Right renal cortex interstitium (tissue), 3 donors: ENCODE measurements at regions not wholly inside any gene's neighbourhood (a gene's known extent, or its start where the extent isn't known, plus 50 kb on each side); places are given as distances from the start of the nearest gene placed in this dataset.

ENCODE experiments used
- DNase-seq, 3 donors: peaks; one replicate each; pipeline ENCODE4 v3.0.0-alpha.2; 2013; ENCODE audit warnings: low read depth in 3 of 3, low spot score in 2 of 3

DNA sequence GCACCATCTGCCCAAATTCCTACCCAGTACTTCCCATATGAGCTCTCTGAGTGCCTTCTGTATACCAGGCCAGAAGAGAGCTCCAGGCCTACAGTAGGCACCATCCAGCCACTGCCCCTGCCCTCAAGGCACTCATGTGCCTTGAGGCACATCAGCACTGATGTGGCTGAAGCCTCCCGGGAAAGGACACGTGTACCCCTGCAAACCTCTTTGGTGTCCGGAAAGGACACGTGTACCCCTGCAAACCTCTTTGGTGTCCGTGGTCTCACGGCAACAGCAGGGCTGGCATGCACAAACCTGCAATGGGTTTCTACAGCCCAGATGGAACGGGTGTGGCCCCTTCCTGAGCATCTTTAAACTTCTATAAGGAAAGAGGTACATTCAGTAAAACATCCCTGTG, 209.4 kb upstream of the IGF1R start:
- no peak for DNase-seq

DNA sequence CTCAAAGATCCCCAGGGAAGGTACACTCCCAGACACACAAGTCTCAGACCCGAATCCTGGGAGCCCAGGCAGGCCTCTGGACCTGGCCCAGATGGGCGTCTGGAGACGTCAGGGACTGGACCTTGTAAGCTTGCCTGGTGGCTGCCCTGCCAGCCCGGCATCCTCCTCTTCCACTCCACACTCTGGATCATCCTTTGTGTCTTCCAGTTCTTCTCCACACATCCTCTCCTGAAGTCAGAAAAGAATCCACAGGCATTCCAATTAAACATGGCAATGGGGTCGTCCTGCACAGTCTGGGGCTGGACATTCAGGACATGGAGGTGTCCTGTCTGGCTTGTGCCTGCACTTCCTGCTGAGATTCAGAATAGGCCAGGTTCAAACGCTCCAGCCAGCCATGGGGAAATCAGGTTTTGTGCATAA, 208.8 kb upstream of the IGF1R start:
- no peak for DNase-seq

DNA sequence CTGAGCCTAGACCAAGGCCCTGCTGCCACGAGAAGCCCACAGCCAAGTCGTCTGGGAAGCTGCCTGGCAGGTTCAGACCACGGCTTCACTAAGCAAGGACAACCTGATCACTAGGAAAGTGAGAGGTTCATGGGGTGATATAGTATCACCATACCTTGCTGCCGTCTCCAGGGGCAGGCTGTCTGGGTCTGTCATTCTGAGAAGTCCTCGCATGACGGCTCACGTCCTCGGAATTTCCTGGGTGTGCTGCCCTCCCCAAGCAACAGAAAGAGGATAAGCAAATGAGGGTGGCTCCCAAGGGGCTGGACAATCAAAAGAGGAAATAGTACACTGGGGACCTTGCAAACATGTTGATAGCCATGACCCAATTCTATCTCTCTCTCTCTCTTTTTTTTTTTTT, 207.4 kb upstream of the IGF1R start:
- no peak for DNase-seq

DNA sequence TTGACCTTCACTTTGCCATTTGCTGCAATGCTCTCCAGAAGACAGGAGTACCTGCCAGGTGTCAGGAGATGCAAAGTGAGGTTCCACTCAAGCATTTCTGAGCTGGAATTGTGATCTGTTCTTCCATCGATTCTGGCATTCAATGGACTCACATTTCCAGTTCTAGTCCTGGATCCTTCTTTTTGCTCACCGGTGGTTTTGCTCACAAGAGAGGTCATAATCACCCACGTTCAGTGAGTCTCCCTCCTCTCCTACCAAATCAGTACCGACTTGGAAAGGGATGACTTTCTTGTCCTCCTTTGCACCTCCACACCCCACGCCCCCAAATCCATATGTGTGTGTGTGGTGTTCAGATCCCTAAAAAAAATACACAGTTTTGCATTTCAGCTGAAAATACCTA, 206.7 kb upstream of the IGF1R start:
- no peak for DNase-seq

DNA sequence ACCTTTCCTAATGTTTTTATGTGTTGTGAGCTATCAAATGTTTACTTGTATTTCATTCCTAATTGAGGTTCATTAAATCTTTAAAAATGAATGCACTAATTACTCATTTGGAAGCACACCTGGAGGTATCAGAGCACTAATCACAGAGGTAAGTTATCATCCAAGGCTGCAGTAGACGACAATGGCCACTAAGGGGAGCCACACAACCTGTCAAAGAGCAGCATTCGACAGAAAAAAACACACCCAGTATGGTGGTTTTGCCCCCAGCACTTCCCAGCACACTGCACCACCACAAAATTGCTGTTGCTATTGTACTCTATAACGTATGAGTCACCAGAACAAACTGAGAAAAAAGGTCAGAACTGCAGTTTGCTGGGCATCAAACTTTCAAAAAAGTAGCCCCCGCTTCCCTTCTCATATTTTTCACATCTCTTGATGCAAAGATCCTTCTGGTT, 205.9 kb upstream of the IGF1R start:
- DNase-seq = no peak

DNA sequence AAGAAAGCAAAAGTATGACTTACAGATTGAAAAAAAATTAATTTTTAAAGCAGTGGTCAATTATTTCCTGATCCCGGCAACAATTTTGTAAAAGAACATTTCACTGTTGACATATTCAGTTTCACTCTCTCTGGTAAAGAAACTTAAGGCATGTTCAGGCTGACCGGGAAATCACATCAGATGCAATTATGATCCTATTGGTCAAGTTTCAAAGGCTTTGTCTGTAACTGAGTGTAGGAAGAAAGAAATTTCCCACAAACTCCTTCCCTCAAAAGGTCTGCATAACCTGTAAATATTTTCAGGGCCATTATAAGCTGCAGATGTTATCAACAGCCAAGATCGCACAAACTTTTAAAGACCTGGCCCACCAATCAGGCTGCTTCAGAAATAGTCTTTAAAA, 205.4 kb upstream of the IGF1R start:
- no peak for DNase-seq

DNA sequence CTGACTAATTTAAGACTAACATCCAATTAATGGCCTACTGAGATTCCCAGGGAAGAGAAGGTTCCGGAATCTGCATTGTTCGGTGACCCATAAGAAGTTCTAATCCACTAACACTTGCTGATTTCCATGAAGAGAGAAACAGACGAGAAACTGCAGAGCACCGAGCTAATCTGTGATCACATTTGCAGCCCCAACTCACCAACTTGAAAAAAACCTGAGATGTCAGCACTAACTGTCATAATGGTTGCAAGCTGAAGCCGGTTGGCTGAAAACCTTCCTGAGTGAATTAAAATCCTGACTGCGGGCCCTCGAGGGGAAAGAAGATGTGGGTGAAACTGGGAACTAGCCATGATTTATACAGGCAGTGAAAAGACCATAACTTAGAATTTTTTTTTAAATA, 204.8 kb upstream of the IGF1R start:
- DNase-seq = no peak

DNA sequence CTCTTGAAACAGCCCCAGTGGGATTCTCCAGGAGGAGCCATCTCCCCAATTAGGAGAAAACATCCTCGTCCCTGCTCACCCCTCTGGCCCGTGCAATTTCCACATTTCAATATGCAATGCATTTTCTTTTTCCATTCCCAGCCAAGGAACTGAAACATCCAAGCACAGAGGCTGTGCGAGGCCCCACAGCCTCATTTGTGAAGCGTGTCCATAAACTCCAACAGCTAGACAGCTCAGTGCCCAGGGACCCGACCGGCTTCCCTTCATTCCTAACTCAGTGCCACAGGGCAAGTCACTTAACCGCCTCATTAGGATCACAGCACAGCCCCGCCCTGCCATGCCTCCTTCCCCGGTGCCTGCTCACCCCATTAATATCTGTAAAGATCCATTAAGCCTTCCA, 204.2 kb upstream of the IGF1R start:
- no peak for DNase-seq

DNA sequence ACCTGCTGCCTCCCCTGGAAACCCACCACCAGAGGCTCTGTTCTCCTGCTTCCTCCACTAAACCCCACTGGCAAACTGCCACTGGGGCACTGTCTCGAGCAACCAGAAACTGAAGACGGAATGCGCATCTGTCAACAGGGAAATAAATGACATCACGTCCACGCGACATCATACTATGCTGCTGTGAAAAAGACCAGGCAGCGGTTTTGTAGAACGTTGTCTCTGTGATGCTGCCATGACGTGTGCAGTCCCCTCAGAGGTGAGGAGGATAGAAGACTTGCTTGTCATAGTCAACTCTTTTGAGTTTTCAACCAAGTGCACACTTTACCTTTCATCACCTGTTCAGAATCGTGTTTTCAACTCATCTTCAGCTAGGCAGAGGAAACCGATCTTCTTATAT, 203.0 kb upstream of the IGF1R start:
- no peak for DNase-seq

DNA sequence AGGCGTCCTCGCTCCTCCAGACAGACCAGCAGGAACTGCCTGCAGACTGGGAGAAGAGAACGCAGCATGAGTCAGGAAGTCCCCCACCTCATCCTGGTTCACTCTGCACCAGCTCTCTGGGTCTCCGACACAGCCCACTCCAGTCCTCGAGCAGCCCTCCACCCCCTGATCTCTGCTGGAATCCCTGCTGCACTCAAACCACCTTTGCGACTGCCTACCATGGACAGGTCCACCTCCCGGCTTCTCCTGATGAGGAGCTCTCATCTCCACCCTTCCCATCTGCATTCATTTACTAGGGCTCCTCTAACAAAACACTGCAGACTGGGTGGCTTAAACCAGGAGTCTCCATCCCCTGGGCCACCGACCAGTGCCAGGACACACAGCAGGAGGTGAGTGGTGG, 202.3 kb upstream of the IGF1R start:
- no peak for DNase-seq

DNA sequence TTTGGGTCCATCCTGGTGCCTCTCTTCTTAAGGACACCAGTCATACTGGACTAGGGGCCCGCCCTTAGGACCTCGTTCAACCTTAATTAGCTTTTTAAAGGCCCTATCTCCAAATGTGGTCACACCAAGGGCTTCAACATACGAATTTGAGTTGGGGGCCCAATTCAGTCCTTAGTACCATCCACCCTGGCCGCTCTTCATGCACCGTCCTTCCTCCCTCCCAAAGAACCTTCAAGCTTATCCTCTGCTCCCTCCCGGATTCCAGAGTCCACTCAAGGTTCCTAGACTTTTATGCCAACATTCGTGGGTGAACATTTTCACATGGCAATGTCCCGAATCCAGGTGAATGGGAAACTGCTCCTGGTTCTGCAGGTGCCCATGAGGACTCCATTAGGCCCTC, 201.3 kb upstream of the IGF1R start:
- DNase-seq = no peak

DNA sequence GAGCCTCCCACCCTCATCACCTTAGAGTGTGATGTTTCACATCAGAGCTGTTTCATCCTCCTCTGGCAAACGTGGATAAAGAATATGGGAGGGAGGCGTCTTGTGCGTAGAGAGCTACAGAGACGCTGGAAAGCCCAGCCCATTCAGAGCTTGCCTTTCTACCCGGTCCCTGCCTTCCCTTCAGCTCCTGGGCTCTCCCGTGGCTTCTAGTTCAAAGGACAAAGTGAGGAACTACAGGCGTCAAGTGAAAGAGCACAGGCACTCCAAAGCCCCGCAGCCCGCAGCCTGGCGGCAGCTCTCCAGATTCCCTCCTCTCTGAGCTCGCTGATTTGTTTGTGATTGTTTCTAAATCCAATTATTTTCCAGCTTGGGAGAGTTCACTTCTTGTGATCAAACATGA, 197.1 kb upstream of the IGF1R start:
- no peak for DNase-seq

DNA sequence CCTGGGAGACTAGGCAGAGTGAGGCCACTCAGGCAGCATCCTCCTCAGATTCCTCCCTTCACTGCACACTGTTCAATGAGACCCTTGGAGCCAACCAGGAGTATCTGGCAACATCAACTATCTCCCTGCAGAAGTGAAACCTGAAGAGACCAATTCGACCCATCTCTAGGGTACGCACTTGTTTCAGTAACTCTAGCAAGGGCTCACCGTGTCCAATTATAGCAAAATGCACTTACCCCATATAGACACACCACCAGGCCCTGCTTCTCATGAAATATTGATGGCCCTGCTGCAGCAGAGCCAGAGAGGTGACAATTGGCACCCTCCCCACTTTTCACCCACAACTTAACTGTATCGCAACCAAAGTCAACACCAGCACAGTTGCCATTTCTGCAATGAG, 196.1 kb upstream of the IGF1R start:
- no peak for DNase-seq

DNA sequence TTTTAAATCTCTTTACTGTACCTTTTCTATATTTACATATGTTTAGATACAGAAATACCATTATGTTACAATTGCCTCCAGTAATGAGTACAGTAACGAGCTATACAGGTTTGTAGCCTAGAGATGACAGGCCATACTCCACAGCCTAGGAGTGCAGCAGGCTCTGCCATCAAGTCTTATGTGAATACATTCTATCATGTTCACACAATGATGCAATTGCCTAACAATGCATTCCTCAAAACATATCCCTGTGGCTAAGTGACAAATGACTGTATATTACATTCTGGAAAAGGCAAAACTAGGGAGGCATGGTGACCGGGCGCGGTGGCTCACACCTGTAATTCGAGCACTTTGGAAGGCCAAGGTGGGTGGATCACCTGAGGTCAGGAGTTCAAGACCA, 192.4 kb upstream of the IGF1R start:
- no peak for DNase-seq

DNA sequence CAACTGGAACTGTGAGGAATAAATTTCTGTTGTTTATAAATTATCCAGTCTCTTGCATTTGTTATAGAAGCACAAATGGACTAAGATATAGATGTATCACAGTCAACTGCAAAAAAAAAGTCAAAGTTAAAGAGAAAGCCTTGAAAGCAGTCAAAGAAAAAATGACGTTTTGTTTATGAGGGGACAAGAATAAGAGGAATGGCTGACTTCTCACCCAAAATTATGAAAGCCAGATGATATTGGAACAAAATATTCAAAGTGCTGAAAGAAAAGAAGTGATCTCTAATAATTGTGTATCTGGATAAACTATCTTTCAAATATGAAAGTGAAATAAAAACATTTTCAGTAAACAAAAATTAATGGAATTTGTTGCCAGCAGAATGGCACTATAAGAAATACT, 171.8 kb upstream of the IGF1R start:
- DNase-seq = no peak

DNA sequence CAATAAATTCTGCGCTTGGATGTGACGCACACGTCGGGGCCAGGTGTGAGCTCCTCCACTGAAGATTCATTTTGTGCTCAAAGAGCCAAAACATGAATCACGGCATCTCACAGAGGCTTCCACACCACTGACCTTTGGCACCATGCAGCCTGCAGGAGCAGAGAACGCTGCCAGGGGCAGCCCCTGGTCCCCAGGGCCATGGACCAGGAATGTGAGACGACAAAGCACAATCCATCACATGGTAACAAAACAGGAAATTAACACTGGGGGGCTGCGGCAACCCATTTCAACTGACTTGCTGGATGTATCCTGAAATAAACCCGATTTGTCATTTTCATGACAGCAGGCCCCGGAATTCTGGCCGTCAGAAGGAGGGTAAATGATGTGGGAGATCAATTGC, 167.5 kb upstream of the IGF1R start:
- no peak for DNase-seq

DNA sequence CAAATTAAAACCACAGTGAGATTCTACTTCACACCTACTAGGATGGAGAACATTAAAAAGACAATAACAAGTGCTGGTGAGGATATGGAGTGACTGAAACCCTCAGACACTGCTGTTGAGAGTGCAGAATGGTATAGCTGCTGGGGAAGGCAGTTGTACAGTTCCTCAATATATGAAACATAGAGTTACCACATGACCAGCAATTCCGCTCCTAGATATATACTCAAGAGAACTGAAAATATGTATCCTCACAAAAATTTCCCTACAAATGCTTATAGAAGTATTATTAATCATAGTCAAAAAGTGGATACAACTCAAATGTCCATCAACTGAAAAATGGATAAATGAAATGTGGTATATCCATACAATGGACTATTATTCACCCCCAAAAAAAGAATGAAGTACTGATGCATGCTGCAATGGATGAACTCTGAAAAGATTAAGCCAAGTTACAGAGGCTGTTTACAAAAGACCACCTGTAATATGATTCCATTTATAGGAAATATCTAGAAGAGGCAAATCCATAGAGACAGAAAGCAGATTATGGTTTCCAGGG, 164.7 kb upstream of the IGF1R start:
- DNase-seq = no peak

DNA sequence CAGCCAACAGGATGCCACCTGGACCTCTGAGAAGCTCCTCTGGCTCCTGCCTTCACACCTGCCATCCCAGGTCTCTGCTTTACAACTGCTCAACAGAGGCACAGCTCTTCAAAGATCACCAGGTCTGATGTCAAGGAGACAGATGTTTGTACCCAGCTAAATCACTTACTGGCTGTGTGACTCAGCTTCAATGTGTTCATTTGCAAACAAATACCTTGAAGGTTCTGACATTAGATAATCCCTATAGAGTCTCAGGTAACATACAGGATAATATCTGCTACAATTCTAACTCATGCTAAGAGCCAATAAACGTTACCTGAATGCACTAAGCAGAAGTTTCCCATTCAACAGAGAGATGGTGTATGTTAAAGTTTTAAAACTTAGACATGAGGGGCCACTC, 163.4 kb upstream of the IGF1R start:
- no peak for DNase-seq

DNA sequence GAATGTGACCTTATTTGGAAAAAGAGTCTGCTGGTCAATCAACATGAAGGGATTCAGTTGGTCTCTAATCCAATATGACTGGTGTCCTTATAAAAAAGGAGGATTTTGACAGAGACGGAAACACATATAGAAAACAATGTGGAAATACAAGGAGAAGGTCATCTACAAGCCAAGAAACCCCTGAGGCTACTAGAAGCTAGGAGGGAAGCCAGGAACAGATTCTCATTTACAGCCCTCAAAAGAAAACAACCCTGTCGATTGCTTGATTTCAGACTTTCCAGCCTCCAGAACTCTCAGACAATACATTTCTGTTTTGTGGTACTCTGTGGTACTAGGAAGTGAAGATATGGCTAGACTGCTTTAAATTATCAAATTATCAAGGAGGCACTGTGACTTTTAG, 162.9 kb upstream of the IGF1R start:
- DNase-seq = no peak

DNA sequence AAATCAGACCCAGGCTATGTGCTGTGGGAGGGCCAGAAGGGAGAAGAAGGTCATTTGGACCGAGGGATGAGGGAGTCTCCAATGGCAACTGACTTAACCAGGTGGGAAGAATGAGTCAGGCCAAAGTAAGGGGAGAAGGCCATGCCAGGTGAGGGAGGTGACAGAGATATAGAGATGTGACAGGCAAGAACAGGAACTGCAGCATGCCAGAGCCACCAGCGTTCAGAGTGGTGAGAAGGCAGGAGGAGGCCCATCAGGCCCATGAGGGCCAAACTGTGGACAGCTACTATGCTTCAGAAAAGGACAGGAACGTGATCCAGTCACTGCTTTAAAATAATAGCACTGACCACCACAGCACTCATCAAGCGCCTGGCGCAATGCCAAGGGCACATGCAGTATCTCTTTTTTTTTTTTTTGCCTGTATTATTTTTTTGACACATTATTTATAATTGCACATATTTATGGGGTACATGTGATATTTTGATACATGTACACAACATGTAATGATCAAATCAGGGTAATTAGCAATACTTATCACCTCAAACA, 154.3 kb upstream of the IGF1R start:
- DNase-seq = no peak

DNA sequence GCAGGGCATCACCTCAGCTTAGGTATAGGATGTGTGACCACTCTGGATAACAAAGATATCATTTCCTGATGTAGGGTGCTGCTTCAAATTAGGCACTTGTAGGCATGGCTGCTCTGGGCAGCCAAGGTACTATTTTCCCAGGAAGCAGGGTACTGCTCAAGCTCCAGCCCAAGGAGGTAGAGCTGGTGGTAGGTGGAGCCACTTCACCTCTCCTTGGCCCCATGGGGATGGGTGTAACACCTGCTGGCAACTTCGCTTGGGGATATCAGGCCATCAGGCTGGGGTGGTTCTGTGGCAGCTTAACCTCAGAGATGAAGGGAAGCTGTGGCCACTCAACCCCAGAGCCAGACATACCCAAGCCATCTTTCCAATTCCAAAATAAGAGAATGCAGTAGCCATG, 147.1 kb upstream of the IGF1R start:
- no peak for DNase-seq

DNA sequence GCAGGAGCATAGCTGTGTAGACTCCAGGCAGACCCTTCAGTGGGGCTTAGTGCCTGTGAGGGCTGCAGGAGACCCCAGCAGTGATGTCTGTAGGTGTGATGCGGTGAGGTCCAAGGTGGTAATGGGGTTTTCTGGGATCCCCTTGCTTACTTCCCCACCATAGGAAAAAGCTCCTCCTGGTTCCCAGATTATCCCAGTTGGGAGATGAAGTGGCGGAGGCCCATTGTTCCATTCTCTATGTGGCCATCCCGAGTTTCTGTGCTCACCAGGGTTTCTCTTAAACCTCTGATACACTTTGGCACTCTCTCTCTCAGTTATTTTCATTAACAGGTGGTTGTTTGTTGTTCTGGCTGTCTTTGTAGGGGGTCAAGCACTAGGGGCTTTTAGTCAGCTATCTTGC, 146.7 kb upstream of the IGF1R start:
- no peak for DNase-seq

DNA sequence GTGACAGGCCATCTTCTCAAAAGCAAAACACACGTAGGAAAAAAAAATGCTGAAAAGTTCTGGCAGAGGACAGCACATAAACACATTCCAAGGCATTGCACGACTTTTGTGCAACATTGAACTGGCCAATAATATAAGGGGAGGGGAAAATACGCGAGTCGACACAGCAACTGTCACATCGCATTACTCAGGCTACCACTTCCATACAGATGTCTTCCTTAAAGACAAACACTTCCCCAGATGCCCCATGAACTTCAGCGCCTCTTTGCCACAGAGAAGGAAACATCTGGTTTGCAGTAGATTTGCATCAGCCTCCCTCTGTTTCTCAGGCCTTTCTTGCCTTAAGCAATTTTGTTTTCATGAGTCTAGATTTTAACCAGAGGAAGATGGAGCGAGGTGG, 144.4 kb upstream of the IGF1R start:
- no peak for DNase-seq
